GM19397 (cell line): ENCODE measurements at regions not wholly inside any gene's neighbourhood (a gene's known extent, or its start where the extent isn't known, plus 50 kb on each side); places are given as distances from the start of the nearest gene placed in this dataset.
"Not testable (repeated sequence)": the region's sequence is repeated elsewhere in the genome, so short reads cannot be mapped to it uniquely, and the experiment has no call there.

Source experiments
- ATAC-seq: cut with Tn5 transposase; IDR thresholded peaks from one replicate; pipeline ENCODE4 v1.9.1; 2021; ENCODE audit warnings: mild to moderate bottlenecking, moderate library complexity; ENCODE audit not compliant: unreplicated experiment

- no peak for ATAC-seq
Measured at GRCh38 chr7:12974451-12975166, 287.2 kb downstream of the ARL4A start.

- ATAC-seq, result no peak
Measured at GRCh38 chr7:12975412-12975811, 288.0 kb downstream of the ARL4A start.

GRCh38 chr7:12979181-12979580 is 291.7 kb downstream of the ARL4A start:
- ATAC-seq, result no peak

GRCh38 chr7:12982178-12982577 is 294.7 kb downstream of the ARL4A start:
- no peak for ATAC-seq

- no peak for ATAC-seq
Measured at GRCh38 chr7:12984117-12984516, 296.7 kb downstream of the ARL4A start.

GRCh38 chr7:12985228-12985627 is 297.8 kb downstream of the ARL4A start:
- ATAC-seq, result no peak

- ATAC-seq, result no peak
Measured at GRCh38 chr7:12985752-12986151, 298.3 kb downstream of the ARL4A start.

GRCh38 chr7:12987238-12987637 is 299.8 kb downstream of the ARL4A start:
- ATAC-seq, result no peak

- ATAC-seq, result no peak
Measured at GRCh38 chr7:12990440-12990839, 303.0 kb downstream of the ARL4A start.

GRCh38 chr7:12993025-12993424 is 305.6 kb downstream of the ARL4A start:
- no peak for ATAC-seq

GRCh38 chr7:12995912-12996469 is 308.6 kb downstream of the ARL4A start:
- no peak for ATAC-seq

- ATAC-seq, result no peak
Measured at GRCh38 chr7:13007331-13007730, 319.9 kb downstream of the ARL4A start.

- ATAC-seq, result no peak
Measured at GRCh38 chr7:13009517-13009916, 322.1 kb downstream of the ARL4A start.

- ATAC-seq, result no peak
Measured at GRCh38 chr7:13014011-13014410, 326.6 kb downstream of the ARL4A start.

GRCh38 chr7:13016036-13016581 is 328.7 kb downstream of the ARL4A start:
- ATAC-seq, result no peak

GRCh38 chr7:13016592-13017332 is 329.3 kb downstream of the ARL4A start:
- no peak for ATAC-seq

GRCh38 chr7:13017333-13017857 is 330.0 kb downstream of the ARL4A start:
- no peak for ATAC-seq

- no peak for ATAC-seq
Measured at GRCh38 chr7:13017881-13018280, 330.4 kb downstream of the ARL4A start.

GRCh38 chr7:13021566-13022300 is 334.3 kb downstream of the ARL4A start:
- no peak for ATAC-seq

- ATAC-seq, result no peak
Measured at GRCh38 chr7:13024121-13024674, 336.8 kb downstream of the ARL4A start.

GRCh38 chr7:13025043-13025442 is 337.6 kb downstream of the ARL4A start:
- not testable (repeated sequence) for ATAC-seq
